ENCODE measurements at regions not wholly inside any gene's neighbourhood (a gene's known extent, or its start where the extent isn't known, plus 50 kb on each side); places are given as distances from the start of the nearest gene placed in this dataset.

GRCh38 chrX:39973810-39974209, 123.9 kb downstream of the BCOR start:
- DNase-seq = no peak

DNA sequence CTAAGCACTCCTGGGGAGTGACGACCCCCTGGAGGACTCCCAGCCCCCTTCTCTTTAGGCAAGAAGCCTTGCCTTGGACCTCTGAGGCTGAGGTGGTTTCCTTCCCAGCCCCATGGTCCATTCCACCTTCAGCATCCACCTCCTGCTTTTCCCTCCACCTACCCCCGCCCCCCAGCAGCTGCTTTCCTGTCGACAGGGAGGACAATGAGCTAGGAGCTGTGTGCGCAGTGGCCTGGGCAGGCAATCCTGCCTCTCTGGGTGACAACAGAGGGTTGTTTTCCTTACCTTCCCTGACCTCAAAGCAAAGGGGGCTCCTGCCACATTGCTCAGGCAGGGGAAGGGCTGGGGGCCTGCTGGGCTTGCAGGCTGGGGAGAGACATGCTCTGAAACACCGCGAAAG, 123.5 kb downstream of the BCOR start:
- no peak for DNase-seq

DNA sequence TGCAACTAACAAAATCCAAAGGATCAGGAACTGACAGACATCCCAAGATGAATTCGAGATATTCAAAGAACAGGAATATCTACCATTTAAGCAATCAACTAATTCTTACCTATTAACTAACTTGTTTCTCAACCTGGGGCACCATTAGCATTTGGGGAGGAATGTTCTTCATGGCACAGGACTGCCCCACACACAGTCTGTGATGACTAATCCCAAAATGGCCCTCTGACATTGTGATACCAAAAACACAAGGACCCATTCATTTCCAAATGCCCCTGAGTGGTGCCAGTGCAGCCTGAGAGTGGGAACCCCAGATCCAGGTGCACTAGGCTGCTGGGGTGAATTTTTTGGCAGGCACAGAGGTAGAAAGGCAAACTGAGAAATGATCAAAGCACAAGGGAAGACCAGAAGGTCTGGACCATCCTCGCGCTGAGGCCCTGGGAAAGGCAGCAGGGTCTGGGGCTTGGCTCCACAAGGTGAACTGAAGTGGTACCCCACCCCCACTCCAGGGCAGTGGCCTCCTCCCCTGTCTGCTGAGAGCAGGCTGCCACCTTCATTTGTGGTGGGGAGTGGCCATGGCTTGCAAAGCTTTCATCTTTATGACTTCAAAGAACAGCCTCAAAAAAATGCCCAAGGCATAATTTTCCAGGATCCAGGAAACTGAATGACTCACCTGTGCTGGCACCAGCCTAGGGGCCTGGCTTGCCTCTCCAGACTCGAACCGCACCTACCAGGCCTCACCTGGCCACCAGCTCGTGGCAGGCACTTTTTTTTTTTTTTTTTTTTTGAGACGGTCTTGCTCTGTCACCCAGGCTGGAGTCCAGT, 122.4 kb downstream of the BCOR start:
- DNase-seq = no peak

DNA sequence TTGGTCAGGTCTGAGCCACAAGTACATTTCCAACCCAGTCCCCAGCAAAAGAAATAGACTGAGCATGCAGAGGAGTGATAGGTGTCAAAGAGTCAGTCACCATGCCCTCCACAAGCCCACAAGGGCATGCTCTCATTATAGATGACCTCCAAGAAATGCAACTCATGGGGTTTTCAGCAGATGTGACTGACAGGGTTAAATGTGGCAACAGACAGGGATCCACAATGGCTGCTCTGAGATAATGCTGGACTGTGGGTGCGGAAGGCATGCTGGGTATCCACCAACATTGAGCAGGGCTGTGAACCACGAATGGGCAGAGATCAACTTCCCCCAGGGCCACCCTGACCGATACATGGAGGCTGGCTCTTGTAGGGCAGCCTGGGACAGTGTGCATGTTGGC, 115.8 kb downstream of the BCOR start:
- DNase-seq = no peak

GRCh38 chrX:39982948-39983347, 114.8 kb downstream of the BCOR start:
- no peak for DNase-seq

GRCh38 chrX:39983715-39984114, 114.0 kb downstream of the BCOR start:
- DNase-seq = peak; percentile 52

GRCh38 chrX:39984191-39984956, 113.4 kb downstream of the BCOR start:
- DNase-seq = peak; percentile 55

- peak; percentile 28 for DNase-seq
Observed at GRCh38 chrX:39985071-39985470, 112.7 kb downstream of the BCOR start.

GRCh38 chrX:39985551-39985950, 112.2 kb downstream of the BCOR start:
- DNase-seq = no peak

DNA sequence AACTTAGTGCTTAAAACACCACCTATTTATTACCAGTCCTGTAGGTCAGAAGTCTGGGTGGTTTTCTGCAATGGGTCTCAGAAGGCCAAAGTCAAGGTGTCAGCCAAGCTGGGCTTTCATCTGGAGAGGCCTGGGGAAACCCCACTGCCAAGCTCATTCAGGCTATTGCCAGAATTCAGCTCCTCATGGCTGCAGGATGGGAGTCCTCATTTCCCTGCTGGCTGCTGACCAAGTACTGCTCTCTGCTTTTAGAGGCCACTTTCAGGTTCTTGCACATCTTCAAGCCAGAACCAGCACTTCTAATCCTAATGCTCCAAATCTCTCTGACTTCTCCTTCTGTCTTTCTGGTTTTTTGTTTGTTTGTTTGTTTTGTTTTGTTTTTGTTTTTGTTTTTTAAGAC, 109.3 kb downstream of the BCOR start:
- DNase-seq = no peak

- no peak for DNase-seq
Observed at GRCh38 chrX:39990388-39990787, 107.4 kb downstream of the BCOR start.

DNA sequence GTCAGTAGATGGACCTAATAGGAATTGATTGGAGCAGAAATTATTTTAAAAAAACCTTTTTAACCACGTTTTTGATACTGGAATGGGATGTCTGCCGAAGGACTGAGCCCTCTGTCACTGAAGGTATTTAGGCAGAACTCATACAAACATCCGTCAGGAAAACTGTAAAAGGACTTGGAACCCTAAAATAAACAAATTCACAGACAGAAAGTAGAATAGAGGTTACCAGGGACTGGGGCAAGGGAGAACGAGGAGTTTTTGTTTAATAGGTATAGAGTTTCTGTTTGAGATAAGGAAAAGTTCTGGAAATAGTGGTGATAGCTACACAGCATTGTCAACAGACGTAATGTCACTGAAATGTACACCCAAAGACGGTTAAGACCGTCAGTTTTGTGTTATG, 105.5 kb downstream of the BCOR start:
- DNase-seq = no peak

DNA sequence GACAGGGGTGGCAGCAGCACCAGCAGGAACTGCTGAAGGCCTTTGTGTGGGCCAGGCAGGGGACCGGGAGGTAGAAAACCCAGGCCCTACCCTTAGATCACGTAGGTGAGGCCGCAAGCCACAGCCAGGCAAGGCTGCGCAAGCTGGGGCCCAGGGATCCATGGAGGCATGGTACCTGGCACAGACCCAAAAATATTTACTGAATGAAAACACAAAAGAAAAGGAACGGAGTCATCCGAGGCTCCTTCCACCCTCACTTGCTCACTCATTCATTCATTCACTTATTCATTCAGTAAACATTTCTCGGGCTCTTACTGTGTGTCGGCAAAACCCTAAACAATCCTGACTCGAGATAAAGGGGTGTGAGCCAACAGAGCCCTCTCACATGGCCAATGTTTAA, 102.3 kb downstream of the BCOR start:
- no peak for DNase-seq

DNA sequence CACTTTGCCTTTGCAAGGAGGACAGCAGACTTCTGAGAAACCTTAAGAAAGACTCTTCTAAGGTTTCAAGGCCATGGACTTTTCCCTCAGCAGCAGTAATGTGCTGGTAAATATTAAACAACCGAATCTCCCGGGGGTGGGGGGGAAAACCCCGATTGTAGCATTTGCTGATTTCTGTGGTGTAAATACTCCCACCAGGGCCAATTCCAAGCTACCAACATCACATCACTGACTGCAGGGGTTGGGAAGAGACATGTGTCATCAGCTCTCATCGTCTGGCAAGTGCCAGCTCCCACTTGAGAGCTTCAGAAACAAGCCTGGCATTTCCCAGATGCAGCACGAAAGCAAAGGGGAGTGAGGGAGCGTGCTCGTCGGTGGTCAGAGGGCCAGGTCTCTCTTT, 101.2 kb downstream of the BCOR start:
- no peak for DNase-seq

DNA sequence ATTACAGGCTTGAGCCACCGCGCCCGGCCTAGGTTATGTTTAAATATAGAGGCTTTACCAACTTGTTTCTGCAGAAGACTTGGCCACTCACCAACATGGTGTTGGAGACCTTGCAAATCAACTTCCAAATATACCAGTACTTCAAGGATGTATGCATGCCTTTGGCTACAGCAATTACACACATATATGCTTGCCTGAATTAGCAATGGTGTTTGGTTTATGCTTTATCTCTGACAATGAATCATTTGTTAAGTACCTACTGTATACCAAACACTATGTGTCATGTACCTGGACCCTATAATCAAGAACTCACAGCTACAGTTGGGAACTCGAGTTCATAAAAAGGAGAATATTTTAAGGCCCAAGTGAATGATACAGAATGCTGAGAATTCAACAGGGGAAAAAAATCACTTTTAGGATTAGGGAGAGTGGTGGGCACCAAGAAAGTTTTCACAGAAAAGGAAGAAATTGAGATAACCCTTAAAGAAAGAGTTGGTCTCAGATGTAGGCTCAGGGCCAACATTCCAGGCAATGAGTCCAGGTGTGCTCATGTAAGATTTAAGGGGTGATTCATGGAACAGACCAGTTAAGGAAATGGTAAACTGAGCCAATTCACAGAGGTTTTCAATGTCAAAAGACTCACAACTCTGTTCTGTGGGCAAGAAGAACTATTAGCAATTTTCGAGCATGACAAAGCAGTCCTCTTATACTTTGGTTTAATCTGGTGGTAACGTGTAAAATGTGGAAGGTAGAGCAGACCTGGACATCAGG, 98.9 kb downstream of the BCOR start:
- DNase-seq = no peak
